ENCODE measurements at regions not wholly inside any gene's neighbourhood (a gene's known extent, or its start where the extent isn't known, plus 50 kb on each side); places are given as distances from the start of the nearest gene placed in this dataset.
"Not testable (repeated sequence)": the region's sequence is repeated elsewhere in the genome, so short reads cannot be mapped to it uniquely, and the experiment has no call there.

DNA sequence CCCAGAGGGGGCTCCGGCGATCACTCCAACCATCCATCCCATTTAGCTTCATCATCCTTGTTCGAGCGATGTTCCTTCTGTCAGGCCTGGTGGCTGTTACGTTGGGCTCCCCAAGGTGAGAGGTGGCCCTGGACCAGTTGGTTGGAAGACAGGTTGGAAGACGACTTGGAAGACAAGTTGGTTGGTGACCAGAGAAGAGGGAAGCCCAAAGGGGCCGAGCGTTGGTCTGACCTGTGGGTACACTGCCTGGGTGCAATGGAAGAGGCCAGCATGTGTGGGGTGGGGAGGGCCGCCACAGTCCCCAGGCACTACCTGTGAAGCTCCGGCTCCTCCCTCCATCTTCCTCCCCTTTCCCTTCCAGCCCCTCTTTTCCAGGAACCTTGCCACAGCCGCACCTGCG, 60.9 kb downstream of the GOLGA8B start:
- TF ChIP-seq, protein P1, sequence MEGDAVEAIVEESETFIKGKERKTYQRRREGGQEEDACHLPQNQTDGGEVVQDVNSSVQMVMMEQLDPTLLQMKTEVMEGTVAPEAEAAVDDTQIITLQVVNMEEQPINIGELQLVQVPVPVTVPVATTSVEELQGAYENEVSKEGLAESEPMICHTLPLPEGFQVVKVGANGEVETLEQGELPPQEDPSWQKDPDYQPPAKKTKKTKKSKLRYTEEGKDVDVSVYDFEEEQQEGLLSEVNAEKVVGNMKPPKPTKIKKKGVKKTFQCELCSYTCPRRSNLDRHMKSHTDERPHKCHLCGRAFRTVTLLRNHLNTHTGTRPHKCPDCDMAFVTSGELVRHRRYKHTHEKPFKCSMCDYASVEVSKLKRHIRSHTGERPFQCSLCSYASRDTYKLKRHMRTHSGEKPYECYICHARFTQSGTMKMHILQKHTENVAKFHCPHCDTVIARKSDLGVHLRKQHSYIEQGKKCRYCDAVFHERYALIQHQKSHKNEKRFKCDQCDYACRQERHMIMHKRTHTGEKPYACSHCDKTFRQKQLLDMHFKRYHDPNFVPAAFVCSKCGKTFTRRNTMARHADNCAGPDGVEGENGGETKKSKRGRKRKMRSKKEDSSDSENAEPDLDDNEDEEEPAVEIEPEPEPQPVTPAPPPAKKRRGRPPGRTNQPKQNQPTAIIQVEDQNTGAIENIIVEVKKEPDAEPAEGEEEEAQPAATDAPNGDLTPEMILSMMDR (IDR thresholded peaks at IDR 0.05; ENCODE audit: insufficient read depth, low read length) = not testable (repeated sequence)
- TF ChIP-seq, protein P2, sequence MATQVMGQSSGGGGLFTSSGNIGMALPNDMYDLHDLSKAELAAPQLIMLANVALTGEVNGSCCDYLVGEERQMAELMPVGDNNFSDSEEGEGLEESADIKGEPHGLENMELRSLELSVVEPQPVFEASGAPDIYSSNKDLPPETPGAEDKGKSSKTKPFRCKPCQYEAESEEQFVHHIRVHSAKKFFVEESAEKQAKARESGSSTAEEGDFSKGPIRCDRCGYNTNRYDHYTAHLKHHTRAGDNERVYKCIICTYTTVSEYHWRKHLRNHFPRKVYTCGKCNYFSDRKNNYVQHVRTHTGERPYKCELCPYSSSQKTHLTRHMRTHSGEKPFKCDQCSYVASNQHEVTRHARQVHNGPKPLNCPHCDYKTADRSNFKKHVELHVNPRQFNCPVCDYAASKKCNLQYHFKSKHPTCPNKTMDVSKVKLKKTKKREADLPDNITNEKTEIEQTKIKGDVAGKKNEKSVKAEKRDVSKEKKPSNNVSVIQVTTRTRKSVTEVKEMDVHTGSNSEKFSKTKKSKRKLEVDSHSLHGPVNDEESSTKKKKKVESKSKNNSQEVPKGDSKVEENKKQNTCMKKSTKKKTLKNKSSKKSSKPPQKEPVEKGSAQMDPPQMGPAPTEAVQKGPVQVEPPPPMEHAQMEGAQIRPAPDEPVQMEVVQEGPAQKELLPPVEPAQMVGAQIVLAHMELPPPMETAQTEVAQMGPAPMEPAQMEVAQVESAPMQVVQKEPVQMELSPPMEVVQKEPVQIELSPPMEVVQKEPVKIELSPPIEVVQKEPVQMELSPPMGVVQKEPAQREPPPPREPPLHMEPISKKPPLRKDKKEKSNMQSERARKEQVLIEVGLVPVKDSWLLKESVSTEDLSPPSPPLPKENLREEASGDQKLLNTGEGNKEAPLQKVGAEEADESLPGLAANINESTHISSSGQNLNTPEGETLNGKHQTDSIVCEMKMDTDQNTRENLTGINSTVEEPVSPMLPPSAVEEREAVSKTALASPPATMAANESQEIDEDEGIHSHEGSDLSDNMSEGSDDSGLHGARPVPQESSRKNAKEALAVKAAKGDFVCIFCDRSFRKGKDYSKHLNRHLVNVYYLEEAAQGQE (IDR thresholded peaks at IDR 0.05; ENCODE audit: insufficient replicate concordance, low read depth) = not testable (repeated sequence)
- TF ChIP-seq POLR2AphosphoS5, GABPA (IDR thresholded peaks at IDR 0.05; ENCODE audit: low read depth): not testable (repeated sequence)
